ENCODE measurements at regions not wholly inside any gene's neighbourhood (a gene's known extent, or its start where the extent isn't known, plus 50 kb on each side); places are given as distances from the start of the nearest gene placed in this dataset.

- no peak for TF ChIP-seq PHF8 (conservative IDR thresholded peaks at IDR 0.05; ENCODE audit: low read depth, low read length)
- no peak for TF ChIP-seq CHD1 (IDR thresholded peaks at IDR 0.05; ENCODE audit: low read depth, low read length)
These were observed 376.9 kb upstream of the LYPLAL1 start (continued) for GRCh38 chr1:218796773-218797172.
